D721Med (cell line): ENCODE measurements at regions not wholly inside any gene's neighbourhood (a gene's known extent, or its start where the extent isn't known, plus 50 kb on each side); places are given as distances from the start of the nearest gene placed in this dataset.

ENCODE experiments used
- DNase-seq: peaks from one replicate; pipeline ENCODE4 v3.0.0; 2011; ENCODE audit warnings: low spot score; ENCODE audit not compliant: insufficient read length
- FAIRE-seq: peaks from 2 replicates; lab custom pipeline; 2011; peaks lifted over from hg19 to GRCh38; lab: Jason Lieb, UNC
- TF ChIP-seq, protein P1 (sequence below): IDR thresholded peaks from 2 replicates; pipeline ENCODE4 v1.5.1; 2012; ENCODE audit warnings: mild to moderate bottlenecking, control low read depth; ENCODE audit not compliant: insufficient read depth; ENCODE audit errors: missing control alignments

DNA sequence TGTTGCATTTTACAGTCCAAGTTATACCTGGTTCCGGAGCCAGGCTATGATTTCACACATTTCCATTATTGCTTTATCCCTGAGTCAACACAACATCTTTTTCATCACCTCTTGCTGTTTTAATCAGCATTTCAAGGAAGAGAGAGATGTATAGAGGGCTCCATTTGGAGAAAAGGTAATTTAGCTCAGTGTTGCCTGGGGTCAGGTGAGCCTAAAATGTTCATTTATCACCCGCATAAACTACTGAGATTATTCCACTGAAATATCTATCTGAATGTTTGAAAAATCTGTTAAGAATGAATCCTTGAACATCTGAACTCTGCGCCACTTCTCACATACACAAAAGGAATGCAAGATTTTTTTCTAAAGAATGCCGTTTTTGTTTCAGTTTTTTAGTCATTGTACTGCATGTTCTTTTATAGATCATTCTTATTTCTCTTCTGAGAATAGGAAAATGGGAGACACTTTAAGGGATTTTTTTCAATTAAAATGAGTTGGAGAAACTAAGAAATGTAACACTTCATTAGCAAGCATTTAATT is 51.5 kb upstream of the AGTR1 start:
- DNase-seq (no peak), FAIRE-seq (no peak)
- TF ChIP-seq, protein P1, sequence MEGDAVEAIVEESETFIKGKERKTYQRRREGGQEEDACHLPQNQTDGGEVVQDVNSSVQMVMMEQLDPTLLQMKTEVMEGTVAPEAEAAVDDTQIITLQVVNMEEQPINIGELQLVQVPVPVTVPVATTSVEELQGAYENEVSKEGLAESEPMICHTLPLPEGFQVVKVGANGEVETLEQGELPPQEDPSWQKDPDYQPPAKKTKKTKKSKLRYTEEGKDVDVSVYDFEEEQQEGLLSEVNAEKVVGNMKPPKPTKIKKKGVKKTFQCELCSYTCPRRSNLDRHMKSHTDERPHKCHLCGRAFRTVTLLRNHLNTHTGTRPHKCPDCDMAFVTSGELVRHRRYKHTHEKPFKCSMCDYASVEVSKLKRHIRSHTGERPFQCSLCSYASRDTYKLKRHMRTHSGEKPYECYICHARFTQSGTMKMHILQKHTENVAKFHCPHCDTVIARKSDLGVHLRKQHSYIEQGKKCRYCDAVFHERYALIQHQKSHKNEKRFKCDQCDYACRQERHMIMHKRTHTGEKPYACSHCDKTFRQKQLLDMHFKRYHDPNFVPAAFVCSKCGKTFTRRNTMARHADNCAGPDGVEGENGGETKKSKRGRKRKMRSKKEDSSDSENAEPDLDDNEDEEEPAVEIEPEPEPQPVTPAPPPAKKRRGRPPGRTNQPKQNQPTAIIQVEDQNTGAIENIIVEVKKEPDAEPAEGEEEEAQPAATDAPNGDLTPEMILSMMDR: no peak
